IMR-90 (cell line): ENCODE measurements at regions not wholly inside any gene's neighbourhood (a gene's known extent, or its start where the extent isn't known, plus 50 kb on each side); places are given as distances from the start of the nearest gene placed in this dataset.

Experiments used
- BHLHE40 ChIP-seq: fragments of 150-350 bp; IDR thresholded peaks from 2 replicates; pipeline ENCODE4 v1.6.1; 2016; ENCODE audit warnings: mild to moderate bottlenecking, low read depth, low read length
- CEBPB ChIP-seq: IDR thresholded peaks from 2 replicates; pipeline ENCODE4 v1.6.1; 2012; ENCODE audit warnings: low read depth, low read length, improper control_type of control experiment
- CHD1 ChIP-seq: IDR thresholded peaks from 2 replicates; pipeline ENCODE4 v1.6.1; 2012; ENCODE audit warnings: low read depth, low read length, improper control_type of control experiment
- MAZ ChIP-seq: IDR thresholded peaks from 2 replicates; pipeline ENCODE4 v1.6.1; 2012; ENCODE audit warnings: low read depth, mild to moderate bottlenecking, low read length, improper control_type of control experiment, moderate library complexity, borderline replicate concordance
- MXI1 ChIP-seq: IDR thresholded peaks from 2 replicates; pipeline ENCODE4 v1.6.1; 2012; ENCODE audit warnings: low read depth, mild to moderate bottlenecking, low read length, moderate library complexity, borderline replicate concordance
- NFE2L2 ChIP-seq: fragments of 150-350 bp; IDR thresholded peaks from 2 replicates; pipeline ENCODE4 v1.6.1; 2016; ENCODE audit warnings: low read depth, mild to moderate bottlenecking, low read length
- POLR2A ChIP-seq: IDR thresholded peaks from 2 replicates; pipeline ENCODE4 v1.6.1; 2012; ENCODE audit warnings: mild to moderate bottlenecking, low read depth, low read length
- RCOR1 ChIP-seq: IDR thresholded peaks from 2 replicates; pipeline ENCODE4 v1.6.1; 2012; ENCODE audit warnings: mild to moderate bottlenecking, low read length, improper control_type of control experiment; ENCODE audit not compliant: insufficient replicate concordance
- SMC3 ChIP-seq: fragments of 150-350 bp; IDR thresholded peaks from 2 replicates; pipeline ENCODE4 v1.6.1; 2016; ENCODE audit warnings: low read depth, mild to moderate bottlenecking, antibody characterized with exemption, low read length, moderate library complexity
- TF ChIP-seq, protein P1 (sequence below): conservative IDR thresholded peaks from 2 replicates; pipeline ENCODE4 v1.5.1; 2012; ENCODE audit warnings: mild to moderate bottlenecking, low read depth, low read length, improper control_type of control experiment
- TF ChIP-seq, protein P2 (sequence below): fragments of 150-350 bp; IDR thresholded peaks from 2 replicates; pipeline ENCODE4 v1.6.1; 2017; ENCODE audit warnings: mild to moderate bottlenecking, antibody characterized with exemption, low read length, low read depth

DNA sequence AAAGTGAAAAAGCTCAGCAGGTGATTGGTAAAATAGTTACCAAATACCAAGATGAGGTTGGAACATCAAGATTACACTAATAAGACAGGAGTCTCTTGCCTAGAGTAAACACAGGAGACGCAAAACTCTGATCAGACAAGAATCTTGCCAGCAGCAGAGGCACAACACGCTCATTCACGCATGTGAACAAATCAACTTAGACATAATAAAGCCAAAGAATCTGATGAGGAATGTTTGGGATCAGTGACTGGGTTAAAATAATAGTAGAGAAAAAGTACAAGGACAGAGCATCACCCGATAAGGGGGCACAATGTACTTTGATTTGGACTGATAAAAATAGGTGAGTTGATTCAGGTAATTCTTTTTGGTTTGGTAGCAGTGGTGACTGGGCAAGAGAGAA lies 159.5 kb upstream of the GRIP1 start:
- TF ChIP-seq, protein P1, sequence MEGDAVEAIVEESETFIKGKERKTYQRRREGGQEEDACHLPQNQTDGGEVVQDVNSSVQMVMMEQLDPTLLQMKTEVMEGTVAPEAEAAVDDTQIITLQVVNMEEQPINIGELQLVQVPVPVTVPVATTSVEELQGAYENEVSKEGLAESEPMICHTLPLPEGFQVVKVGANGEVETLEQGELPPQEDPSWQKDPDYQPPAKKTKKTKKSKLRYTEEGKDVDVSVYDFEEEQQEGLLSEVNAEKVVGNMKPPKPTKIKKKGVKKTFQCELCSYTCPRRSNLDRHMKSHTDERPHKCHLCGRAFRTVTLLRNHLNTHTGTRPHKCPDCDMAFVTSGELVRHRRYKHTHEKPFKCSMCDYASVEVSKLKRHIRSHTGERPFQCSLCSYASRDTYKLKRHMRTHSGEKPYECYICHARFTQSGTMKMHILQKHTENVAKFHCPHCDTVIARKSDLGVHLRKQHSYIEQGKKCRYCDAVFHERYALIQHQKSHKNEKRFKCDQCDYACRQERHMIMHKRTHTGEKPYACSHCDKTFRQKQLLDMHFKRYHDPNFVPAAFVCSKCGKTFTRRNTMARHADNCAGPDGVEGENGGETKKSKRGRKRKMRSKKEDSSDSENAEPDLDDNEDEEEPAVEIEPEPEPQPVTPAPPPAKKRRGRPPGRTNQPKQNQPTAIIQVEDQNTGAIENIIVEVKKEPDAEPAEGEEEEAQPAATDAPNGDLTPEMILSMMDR = no peak
- no peak for TF ChIP-seq MXI1
- no peak for TF ChIP-seq POLR2A
- no peak for TF ChIP-seq BHLHE40
- TF ChIP-seq NFE2L2 = no peak
- TF ChIP-seq, protein P2, sequence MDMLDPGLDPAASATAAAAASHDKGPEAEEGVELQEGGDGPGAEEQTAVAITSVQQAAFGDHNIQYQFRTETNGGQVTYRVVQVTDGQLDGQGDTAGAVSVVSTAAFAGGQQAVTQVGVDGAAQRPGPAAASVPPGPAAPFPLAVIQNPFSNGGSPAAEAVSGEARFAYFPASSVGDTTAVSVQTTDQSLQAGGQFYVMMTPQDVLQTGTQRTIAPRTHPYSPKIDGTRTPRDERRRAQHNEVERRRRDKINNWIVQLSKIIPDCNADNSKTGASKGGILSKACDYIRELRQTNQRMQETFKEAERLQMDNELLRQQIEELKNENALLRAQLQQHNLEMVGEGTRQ = no peak
- TF ChIP-seq RCOR1 = no peak
- TF ChIP-seq SMC3 = no peak
- no peak for TF ChIP-seq CEBPB
- no peak for TF ChIP-seq MAZ
- TF ChIP-seq CHD1 = no peak
